ENCODE measurements at regions not wholly inside any gene's neighbourhood (a gene's known extent, or its start where the extent isn't known, plus 50 kb on each side); places are given as distances from the start of the nearest gene placed in this dataset.

DNA sequence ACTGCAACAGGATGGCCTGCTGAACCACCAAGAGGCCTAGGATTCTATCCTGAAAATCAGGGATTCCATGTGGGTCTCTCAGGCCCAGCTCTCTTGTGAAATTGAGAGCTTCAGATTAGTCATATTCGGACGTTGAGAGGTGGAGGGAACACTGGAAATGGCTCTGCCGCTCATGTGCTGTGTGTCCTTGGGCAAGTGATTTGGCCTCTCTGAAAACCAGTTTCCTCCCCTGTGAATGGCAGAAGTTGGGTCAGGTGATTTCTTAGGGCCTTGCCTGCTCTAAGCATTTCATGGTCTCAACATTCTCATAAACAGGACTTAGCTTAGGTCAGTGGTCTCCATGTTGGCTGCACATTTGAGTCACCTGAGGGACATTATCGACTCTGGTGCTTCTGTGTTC, 470.1 kb downstream of the PREX1 start:
- H3K4me3 ChIP-seq, result no peak overlapping the region
- no peak for ATAC-seq (replicated peaks in 6 of 8)
- peaks cover 14 to 20% of the 10 kb centered on the region in 2 donors for H3K4me1 ChIP-seq (replicated peaks in 1 of 2)
- in situ Hi-C loops (cut with MboI; ENCODE audit: low pct_unique_long_range_greater_than_20kb in 2 of 9, low sequenced_read_pairs in 9 of 9, unreplicated experiment in 9 of 9), result no loop called here
- H3K27ac ChIP-seq, result no peak overlapping the region
- 17 to 100% (median 63%) methylated on average over 1 to 4 of the region's 4 CpGs; no CpG with 5 or more reads in 4 of the 10 experiments for WGBS, 10 experiments

DNA sequence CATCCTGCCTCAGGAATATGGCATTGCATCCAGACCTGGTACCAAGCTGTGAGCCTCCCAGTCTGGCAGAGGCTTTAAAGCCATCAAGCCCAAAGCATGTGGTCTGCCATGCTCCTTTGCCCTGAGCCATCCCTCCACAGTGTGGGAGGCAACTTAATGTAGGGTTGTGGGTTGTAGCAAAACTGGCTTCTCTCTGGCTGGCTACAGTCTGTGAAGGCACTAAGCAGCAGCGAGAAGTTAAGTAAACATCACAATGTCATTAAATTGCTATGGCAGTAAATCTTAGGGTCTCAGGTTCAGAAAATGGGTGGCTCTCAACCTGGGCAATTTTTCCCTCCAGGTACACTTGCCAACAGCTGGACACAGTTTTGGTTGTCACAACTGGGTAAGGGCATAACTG, 472.9 kb downstream of the PREX1 start:
- H3K27ac ChIP-seq, result no peak overlapping the region
- no peak overlapping the region for H3K4me3 ChIP-seq
- peaks cover 18 to 23% of the 10 kb centered on the region in 2 donors for H3K4me1 ChIP-seq (replicated peaks in 1 of 2)
- in situ Hi-C loops (cut with MboI; ENCODE audit: low pct_unique_long_range_greater_than_20kb in 2 of 9, low sequenced_read_pairs in 9 of 9, unreplicated experiment in 9 of 9), result no loop called here
- WGBS, 10 experiments, result 0 to 86% (median 80%) methylated on average over 1 of the region's 1 CpG; no CpG with 5 or more reads in 4 of the 10 experiments
- ATAC-seq (replicated peaks in 6 of 8), result peak in 1 of 8 experiments; percentile 10

DNA sequence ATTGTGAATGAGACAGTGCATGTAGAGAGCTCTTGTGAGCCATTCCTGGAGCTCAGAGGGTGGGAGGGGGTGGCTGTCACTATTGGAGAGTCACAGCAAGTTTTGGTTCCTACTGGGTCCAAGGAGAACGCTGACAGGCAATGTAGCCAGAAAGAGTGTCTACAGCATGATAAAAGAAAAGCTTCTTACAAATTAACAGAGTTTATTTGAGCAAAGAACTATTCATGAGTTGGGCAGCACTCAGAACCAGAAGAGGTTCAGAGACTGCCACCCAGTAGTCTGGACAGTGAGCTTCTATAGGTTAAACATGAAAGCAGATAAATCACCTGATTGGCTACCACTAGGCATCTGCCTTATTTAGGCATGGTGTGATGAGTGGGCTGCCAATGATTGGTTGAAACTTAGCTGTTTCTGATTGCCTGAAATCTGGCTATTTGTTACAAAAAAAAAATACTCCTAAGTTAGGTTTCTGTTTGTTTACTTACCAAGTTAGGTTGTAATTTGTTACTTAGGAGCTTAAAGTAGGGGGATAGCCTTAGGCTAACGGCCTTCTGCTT, 473.4 kb downstream of the PREX1 start:
- in situ Hi-C loops (cut with MboI; ENCODE audit: low pct_unique_long_range_greater_than_20kb in 2 of 9, low sequenced_read_pairs in 9 of 9, unreplicated experiment in 9 of 9), result no loop called here
- WGBS, 10 experiments, result 0 to 100% (median 70%) methylated on average over 1 to 2 of the region's 2 CpGs; no CpG with 5 or more reads in 1 of the 10 experiments

DNA sequence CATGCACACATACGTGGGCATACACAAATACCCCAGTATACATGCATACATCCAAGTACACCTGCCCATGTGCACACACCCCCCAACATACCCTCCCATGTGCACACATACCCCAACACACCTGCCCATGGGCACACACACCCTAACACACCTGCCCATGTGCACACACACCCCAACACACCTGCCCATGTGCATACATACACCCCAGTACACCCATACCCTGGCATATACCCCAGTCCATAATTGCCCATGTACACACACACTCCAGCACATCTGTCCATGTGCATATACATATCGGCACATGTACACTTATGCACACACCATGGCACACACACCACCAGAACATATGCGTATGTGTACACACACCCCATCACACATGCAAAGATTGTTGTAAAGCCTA, 475.2 kb downstream of the PREX1 start:
- Histone ChIP-seq H3K4me1 (replicated peaks in 1 of 2) (peaks cover 19 to 27% of the 10 kb centered on the region in 2 donors), H3K4me3 (no peak overlapping the region), H3K27ac (no peak overlapping the region)
- in situ Hi-C loops (cut with MboI; ENCODE audit: low pct_unique_long_range_greater_than_20kb in 2 of 9, low sequenced_read_pairs in 9 of 9, unreplicated experiment in 9 of 9), result no loop called here
- no peak for ATAC-seq (replicated peaks in 6 of 8)
- WGBS, 10 experiments, result 20 to 100% (median 83%) methylated on average over 1 to 2 of the region's 3 CpGs; no CpG with 5 or more reads in 5 of the 10 experiments

More for the DNA sequence above, 473.4 kb downstream of the PREX1 start:
- H3K4me1 ChIP-seq (replicated peaks in 1 of 2), result peaks cover 18 to 23% of the 10 kb centered on the region in 2 donors
- ATAC-seq (replicated peaks in 6 of 8), result no peak
- H3K4me3 ChIP-seq, result no peak overlapping the region
- no peak overlapping the region for H3K27ac ChIP-seq

DNA sequence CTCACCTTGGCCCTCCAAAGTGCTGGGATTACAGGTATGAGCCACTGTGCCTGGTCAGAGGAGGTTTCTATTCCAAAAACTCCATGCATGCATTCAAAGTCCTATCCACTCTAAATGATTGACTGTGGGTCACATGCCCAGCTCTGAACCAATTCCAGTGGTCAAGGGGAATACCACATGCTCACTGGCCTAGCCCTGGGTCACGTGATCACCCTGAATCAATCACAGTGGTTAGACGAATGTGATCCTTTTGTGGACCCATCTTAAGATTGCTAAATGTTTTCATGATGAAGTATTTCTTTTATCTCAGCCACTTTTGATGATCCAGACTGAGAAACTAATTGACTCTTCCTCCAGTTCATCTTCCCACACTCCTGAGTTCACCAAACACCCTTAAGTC, 475.8 kb downstream of the PREX1 start:
- H3K4me3 ChIP-seq, result no peak overlapping the region
- H3K4me1 ChIP-seq (replicated peaks in 1 of 2), result peaks cover 19 to 27% of the 10 kb centered on the region in 2 donors
- WGBS, 10 experiments, result 20 to 100% (median 70%) methylated on average over 1 to 2 of the region's 2 CpGs; no CpG with 5 or more reads in 4 of the 10 experiments
- no peak overlapping the region for H3K27ac ChIP-seq
- in situ Hi-C loops (cut with MboI; ENCODE audit: low pct_unique_long_range_greater_than_20kb in 2 of 9, low sequenced_read_pairs in 9 of 9, unreplicated experiment in 9 of 9), result no loop called here
- no peak for ATAC-seq (replicated peaks in 6 of 8)

DNA sequence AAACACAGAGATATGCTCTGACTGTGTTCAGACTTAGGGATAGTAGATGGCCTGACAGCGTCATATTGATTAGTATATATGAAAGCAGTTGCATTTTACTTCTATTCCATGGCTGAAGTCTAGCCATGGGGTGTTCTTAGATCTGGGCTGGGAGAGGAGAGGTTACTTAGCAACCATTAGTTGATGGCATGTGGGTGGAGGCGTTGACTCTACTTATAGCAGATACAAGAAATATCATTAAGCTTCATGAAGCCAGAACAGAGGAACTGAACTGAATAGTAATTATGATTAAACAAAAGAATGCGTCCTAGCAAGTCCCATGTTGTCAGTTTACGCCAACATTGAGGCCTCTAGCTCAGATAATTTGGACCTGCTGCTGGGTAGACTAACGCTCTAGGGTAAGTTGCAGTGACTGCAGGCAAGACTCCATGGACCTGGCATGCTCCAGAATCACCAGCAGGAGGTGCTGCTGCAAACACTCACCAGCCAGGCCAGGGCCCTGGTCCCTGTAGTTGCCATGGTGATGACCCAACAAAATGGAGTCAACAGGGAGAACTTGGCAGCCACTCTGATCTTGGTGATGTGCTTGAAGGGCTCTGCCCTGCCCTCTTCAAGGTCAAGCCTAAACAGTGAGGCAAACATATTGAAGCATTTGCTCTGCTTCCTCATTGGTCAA, 477.3 kb downstream of the PREX1 start:
- peaks cover 19 to 27% of the 10 kb centered on the region in 2 donors for H3K4me1 ChIP-seq (replicated peaks in 1 of 2)
- H3K27ac ChIP-seq, result no peak overlapping the region
- 16 to 82% (median 64%) methylated on average over 1 to 5 of the region's 5 CpGs; no CpG with 5 or more reads in 1 of the 10 experiments for WGBS, 10 experiments
- in situ Hi-C loops (cut with MboI; ENCODE audit: low pct_unique_long_range_greater_than_20kb in 2 of 9, low sequenced_read_pairs in 9 of 9, unreplicated experiment in 9 of 9), result no loop called here
- peak; percentile 54 to 80 (median 72) for ATAC-seq (replicated peaks in 6 of 8)
- no peak overlapping the region for H3K4me3 ChIP-seq

DNA sequence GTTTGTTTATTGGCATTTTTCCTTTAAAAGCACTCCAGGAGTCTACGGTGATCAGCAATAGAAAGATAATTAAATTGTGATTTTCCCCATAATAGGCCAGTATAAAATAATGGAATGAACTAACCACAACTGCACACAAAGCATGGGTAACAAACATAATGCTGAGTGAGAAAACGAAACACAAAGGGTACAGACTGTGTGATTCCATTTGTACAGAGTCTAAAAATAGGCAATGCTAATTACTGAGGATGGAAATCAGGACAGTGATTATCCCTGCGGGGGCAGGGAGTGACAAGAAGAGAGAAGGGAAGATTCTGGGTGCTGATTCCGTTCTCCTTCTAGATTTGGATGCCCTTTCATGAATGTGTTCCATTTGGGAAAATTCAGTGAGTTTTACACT, 478.1 kb downstream of the PREX1 start:
- 0 to 94% (median 67%) methylated on average over 1 to 4 of the region's 4 CpGs; no CpG with 5 or more reads in 1 of the 10 experiments for WGBS, 10 experiments
- H3K4me3 ChIP-seq, result no peak overlapping the region
- in situ Hi-C loops (cut with MboI; ENCODE audit: low pct_unique_long_range_greater_than_20kb in 2 of 9, low sequenced_read_pairs in 9 of 9, unreplicated experiment in 9 of 9), result no loop called here
- peaks cover 19 to 27% of the 10 kb centered on the region in 2 donors for H3K4me1 ChIP-seq (replicated peaks in 1 of 2)
- ATAC-seq (replicated peaks in 6 of 8), result peak; percentile 65 to 91 (median 83)
- H3K27ac ChIP-seq, result peak overlapping the region in 1 of 2 donors; percentile 29

DNA sequence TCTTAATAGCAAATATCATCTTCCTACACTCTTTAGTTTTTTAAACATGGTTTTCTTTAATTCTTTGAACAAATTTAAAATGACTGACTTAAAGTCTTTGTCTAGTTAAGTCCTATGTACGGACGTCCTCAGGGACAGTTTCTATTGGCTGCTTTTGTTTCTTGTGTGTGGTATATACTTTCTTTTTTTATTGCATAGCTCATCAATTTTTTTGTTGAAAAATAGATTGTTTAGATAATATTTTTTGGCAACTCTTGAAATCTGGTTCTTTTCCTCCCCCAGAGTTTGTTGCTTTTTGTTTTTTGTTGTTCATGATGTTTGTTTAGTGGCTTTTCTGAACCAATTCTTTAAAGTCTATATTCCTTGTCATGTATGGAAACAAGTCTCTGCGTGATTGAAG, 479.8 kb downstream of the PREX1 start:
- ATAC-seq (replicated peaks in 6 of 8), result no peak
- Histone ChIP-seq H3K4me3 (no peak overlapping the region), H3K4me1 (replicated peaks in 1 of 2) (peaks cover 19 to 23% of the 10 kb centered on the region in 2 donors), H3K27ac (no peak overlapping the region)
- in situ Hi-C loops (cut with MboI; ENCODE audit: low pct_unique_long_range_greater_than_20kb in 2 of 9, low sequenced_read_pairs in 9 of 9, unreplicated experiment in 9 of 9), result no loop called here
- WGBS, 10 experiments, result 48 to 90% (median 61%) methylated on average over 1 to 3 of the region's 3 CpGs; no CpG with 5 or more reads in 1 of the 10 experiments

DNA sequence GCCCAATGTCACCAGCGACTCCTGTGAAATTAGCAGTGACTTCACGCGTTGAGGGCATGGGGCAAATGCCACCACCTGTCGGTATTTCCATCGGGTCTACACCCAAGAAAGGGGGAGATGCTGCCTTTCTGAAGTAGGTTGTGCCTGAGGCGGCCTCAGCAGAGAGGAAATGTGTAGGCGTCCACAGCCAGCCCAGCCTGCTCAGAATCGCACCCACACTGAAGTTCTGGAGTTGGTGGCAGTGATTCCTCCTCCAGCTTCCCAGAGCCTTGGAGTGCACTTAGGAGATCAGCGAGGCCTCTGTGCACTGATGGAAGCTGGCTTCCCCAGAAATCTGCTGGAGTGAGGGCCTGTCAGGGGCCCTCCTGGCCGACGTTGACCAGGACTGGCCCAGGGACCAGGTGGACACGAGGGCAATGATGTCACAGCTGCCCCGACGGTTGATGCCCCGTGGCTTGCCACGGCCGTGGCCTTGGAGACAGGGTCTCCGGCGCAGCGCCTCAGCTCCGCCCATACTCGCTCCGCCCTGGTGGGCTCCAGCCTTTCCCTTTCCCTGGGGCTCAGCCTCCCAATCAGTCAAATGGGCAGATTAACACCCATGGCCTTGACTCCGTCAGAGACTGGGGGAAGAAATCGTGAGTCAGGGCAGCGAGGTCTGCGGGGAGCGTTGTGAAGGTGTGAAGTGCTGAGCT, 484.8 kb downstream of the PREX1 start:
- in situ Hi-C loops (cut with MboI; ENCODE audit: low pct_unique_long_range_greater_than_20kb in 2 of 9, low sequenced_read_pairs in 9 of 9, unreplicated experiment in 9 of 9), result no loop called here
- Histone ChIP-seq H3K27ac (no peak overlapping the region), H3K4me3 (no peak overlapping the region), H3K4me1 (replicated peaks in 1 of 2) (peaks cover 12 to 16% of the 10 kb centered on the region in 2 donors)
- 61 to 100% (median 89%) methylated on average over 1 to 12 of the region's 28 CpGs; no CpG with 5 or more reads in 3 of the 10 experiments for whole genome bisulfite sequencing, 10 experiments
- ATAC-seq (replicated peaks in 6 of 8), result no peak

DNA sequence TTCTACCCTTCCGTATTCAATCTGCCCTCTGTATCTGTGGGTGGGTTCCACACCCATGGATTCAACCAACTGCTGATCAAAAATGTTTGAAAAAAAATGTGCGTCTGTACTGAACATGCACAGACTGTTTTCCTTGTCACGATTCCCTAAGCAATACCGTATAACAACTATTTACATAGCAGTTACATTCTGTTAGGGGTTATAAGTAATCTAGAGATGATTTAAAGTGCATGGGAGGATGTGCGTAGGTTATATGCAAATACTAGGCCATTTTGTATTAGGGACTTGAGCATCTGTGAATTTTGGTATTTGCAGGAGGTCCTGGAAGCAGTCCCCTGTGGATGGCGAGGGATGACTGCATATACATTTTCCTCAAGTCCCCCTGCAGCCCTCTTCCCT, 486.9 kb downstream of the PREX1 start:
- Histone ChIP-seq H3K27ac (no peak overlapping the region), H3K4me1 (replicated peaks in 1 of 2) (peaks cover 12 to 18% of the 10 kb centered on the region in 2 donors), H3K4me3 (no peak overlapping the region)
- in situ Hi-C loops (cut with MboI; ENCODE audit: low pct_unique_long_range_greater_than_20kb in 2 of 9, low sequenced_read_pairs in 9 of 9, unreplicated experiment in 9 of 9), result no loop called here
- ATAC-seq (replicated peaks in 6 of 8), result peak in 2 of 8 experiments; percentile 11 to 69
- WGBS, 10 experiments, result 27 to 100% (median 80%) methylated on average over 1 to 6 of the region's 6 CpGs; no CpG with 5 or more reads in 1 of the 10 experiments

DNA sequence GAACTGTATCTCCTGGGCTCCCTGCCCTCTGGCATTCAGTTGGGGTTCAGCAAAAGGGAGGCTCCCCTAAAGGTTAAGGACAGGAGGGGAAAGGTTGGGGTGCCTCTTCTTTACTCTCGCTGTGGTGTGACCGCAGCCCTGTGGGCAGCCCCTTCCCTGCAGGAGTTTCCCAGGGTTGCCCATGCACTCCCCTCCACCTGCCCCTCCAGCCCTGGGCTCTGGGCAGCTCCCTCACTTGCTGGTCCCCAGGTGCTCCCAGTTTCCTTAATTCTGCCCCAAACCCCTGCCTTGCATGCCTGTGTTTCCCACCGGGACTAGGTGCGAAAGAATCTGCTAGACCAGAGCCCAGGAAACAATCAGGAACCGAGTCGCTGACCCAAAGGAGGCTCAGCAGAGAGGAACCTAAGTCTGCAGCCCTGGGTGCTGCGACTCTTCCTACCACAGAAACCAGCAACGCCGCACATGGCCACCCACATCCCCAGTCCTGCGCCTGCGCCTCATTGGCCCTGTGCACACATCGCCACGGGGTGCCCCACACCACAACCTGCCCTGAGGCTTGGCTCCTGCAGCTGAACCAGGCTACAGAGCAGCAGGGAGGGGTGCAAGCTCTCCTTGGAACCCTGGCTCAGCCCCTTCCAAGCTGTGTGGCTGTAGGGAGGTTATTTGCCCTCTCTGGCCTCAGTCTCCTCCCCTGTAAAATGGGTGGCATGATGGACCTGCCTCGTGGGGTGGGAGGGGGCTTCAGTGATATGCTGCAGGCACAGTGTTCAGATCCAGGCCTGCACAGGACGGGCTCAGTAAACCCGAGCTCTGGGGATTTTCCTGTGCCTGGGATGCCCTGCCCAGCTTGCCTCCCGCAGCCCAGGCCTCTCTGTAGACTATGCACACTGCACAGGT, 487.6 kb downstream of the PREX1 start:
- WGBS, 10 experiments, result 88 to 100% (median 100%) methylated on average over 1 to 3 of the region's 17 CpGs; no CpG with 5 or more reads in 6 of the 10 experiments
- Histone ChIP-seq H3K27ac (no peak overlapping the region), H3K4me1 (replicated peaks in 1 of 2) (peaks cover 15 to 23% of the 10 kb centered on the region in 2 donors), H3K4me3 (no peak overlapping the region)
- in situ Hi-C loops (cut with MboI; ENCODE audit: low pct_unique_long_range_greater_than_20kb in 2 of 9, low sequenced_read_pairs in 9 of 9, unreplicated experiment in 9 of 9), result no loop called here
- no peak for ATAC-seq (replicated peaks in 6 of 8)

DNA sequence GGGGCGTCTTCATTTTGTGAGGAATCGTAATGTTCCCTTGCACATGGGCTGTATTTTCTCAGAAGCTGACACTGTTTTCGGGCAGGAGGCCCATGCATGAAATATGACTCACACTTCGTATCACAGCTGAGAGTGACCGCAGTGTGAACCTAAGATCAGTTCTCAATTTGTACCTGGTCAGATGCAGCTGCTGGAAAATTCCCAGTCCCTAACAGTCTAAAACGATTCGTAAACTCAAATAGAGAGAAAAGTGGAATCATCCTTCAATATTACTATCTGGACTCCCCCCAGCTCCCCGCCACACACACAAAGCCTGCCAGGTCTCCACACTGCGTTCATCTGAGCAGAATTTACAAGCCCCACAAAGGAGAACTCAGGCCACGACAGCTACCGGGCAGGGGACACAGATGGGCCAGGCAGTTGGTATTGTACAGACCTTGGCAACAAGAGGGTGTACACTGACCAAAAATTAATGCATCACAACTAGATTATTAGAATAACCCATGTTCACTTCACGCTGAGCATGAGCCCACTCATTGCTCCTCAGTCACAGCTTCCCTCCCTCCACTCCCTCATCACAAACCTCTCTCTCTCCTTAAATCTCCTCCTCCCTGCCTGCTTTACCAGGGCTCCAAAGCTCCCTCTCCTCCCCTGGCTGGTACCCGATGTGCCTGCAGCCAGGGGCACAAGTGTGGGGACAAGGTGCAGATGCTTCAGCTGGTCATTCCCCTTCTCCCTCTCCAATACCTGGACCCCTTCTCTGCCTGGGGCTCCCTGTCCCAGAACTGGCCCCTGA, 488.4 kb downstream of the PREX1 start:
- H3K27ac ChIP-seq, result peak overlapping the region in 1 of 2 donors; percentile 35
- in situ Hi-C loops (cut with MboI; ENCODE audit: low pct_unique_long_range_greater_than_20kb in 2 of 9, low sequenced_read_pairs in 9 of 9, unreplicated experiment in 9 of 9), result no loop called here
- WGBS, 10 experiments, result 6 to 55% (median 34%) methylated on average over 2 to 10 of the region's 13 CpGs; no CpG with 5 or more reads in 1 of the 10 experiments
- H3K4me3 ChIP-seq, result no peak overlapping the region
- peak; percentile 67 to 88 (median 84) for ATAC-seq (replicated peaks in 6 of 8)
- peaks cover 15 to 23% of the 10 kb centered on the region in 2 donors for H3K4me1 ChIP-seq (replicated peaks in 1 of 2)

All from motor neuron (in vitro differentiated cells).